HepG2 (cell line): ENCODE measurements at regions not wholly inside any gene's neighbourhood (a gene's known extent, or its start where the extent isn't known, plus 50 kb on each side); places are given as distances from the start of the nearest gene placed in this dataset.

Source experiments
- CTCF ChIP-seq: sonication (generic); formaldehyde crosslinking; IDR thresholded peaks from 2 replicates; pipeline ENCODE4 v1.5.0; 2020; ENCODE audit warnings: mild to moderate bottlenecking, missing genetic modification reagents, moderate library complexity
- ESRRA ChIP-seq: sonication (generic); formaldehyde crosslinking; IDR thresholded peaks from 2 replicates; pipeline ENCODE4 v1.5.1; 2020; ENCODE audit warnings: mild to moderate bottlenecking, low read depth, missing genetic modification reagents
- ETS1 ChIP-seq: sonication (generic); formaldehyde crosslinking; IDR thresholded peaks from 2 replicates; pipeline ENCODE4 v1.4.0; 2020; ENCODE audit warnings: missing genetic modification reagents
- FOXO4 ChIP-seq: sonication (generic); formaldehyde crosslinking; conservative IDR thresholded peaks from 2 replicates; pipeline ENCODE4 v1.8.1; 2023; ENCODE audit warnings: missing genetic modification reagents
- HMGXB3 ChIP-seq: sonication (generic); formaldehyde crosslinking; IDR thresholded peaks from 2 replicates; pipeline ENCODE4 v1.4.0; 2020; ENCODE audit warnings: missing genetic modification reagents, borderline replicate concordance
- MXD1 ChIP-seq: sonication (generic); formaldehyde crosslinking; IDR thresholded peaks from 2 replicates; pipeline ENCODE4 v1.4.0; 2020; ENCODE audit warnings: mild to moderate bottlenecking, missing genetic modification reagents
- NRL ChIP-seq: sonication (generic); formaldehyde crosslinking; IDR thresholded peaks from 2 replicates; pipeline ENCODE4 v1.5.0; 2020; ENCODE audit warnings: missing genetic modification reagents, mild to moderate bottlenecking, moderate library complexity, borderline replicate concordance
- POLR2A ChIP-seq, 2 experiments: IDR thresholded peaks; 2 replicates each; pipeline ENCODE4 v1.6.1; 2011; ENCODE audit warnings: low read depth in 2 of 2, low read length in 2 of 2, mild to moderate bottlenecking in 1 of 2, moderate library complexity in 1 of 2; ENCODE audit not compliant: insufficient read depth in 1 of 2
- RFX5 ChIP-seq: IDR thresholded peaks from 2 replicates; pipeline ENCODE4 v1.6.1; 2011; ENCODE audit warnings: low read depth, low read length, improper control_type of control experiment
- SIN3A ChIP-seq: IDR thresholded peaks from 2 replicates; pipeline ENCODE4 v1.6.1; 2011; ENCODE audit warnings: low read depth, mild to moderate bottlenecking, control low read depth, low read length, borderline replicate concordance
- THRA ChIP-seq: sonication (generic); formaldehyde crosslinking; IDR thresholded peaks from 2 replicates; pipeline ENCODE4 v1.4.0; 2020; ENCODE audit warnings: missing genetic modification reagents, borderline replicate concordance
- USF2 ChIP-seq, 2 experiments: sonication (generic) in 1 of 2; formaldehyde crosslinking in 1 of 2; IDR thresholded peaks; 2 replicates each; pipeline versions ENCODE4 v1.5.1 to v1.6.1; 2011 to 2020; ENCODE audit warnings: borderline replicate concordance in 1 of 2, low read depth in 1 of 2, low read length in 1 of 2, mild to moderate bottlenecking in 1 of 2, missing genetic modification reagents in 1 of 2, moderate library complexity in 1 of 2
- ZFX ChIP-seq: sonication (generic); formaldehyde crosslinking; IDR thresholded peaks from 2 replicates; pipeline ENCODE4 v1.4.0; 2020; ENCODE audit warnings: mild to moderate bottlenecking, low read depth, missing genetic modification reagents, moderate library complexity

GRCh38 chr2:196334710-196335109 lies 163.3 kb upstream of the STK17B start:
- TF ChIP-seq THRA (no peak), FOXO4 (CRISPR knock-in tag) (no peak), CTCF (no peak), SIN3A (no peak), POLR2A (IDR thresholded peaks at IDR 0.05; ENCODE audit: insufficient read depth in 1 of 2, low read depth in 2 of 2, low read length in 2 of 2) (no peak), MXD1 (CRISPR knock-in tag) (no peak), ZFX (CRISPR knock-in tag) (no peak), NRL (CRISPR knock-in tag) (no peak), ETS1 (CRISPR knock-in tag) (no peak), RFX5 (no peak), ESRRA (CRISPR knock-in tag) (no peak), USF2 (IDR thresholded peaks at IDR 0.05; ENCODE audit: low read depth, low read length) (no peak), USF2 (CRISPR knock-in tag; IDR thresholded peaks at IDR 0.05; ENCODE audit: borderline replicate concordance) (no peak), HMGXB3 (no peak)
